GM21447 (cell line): ENCODE measurements at regions not wholly inside any gene's neighbourhood (a gene's known extent, or its start where the extent isn't known, plus 50 kb on each side); places are given as distances from the start of the nearest gene placed in this dataset.

Experiments used
- ATAC-seq: cut with Tn5 transposase; IDR thresholded peaks from one replicate; pipeline ENCODE4 v1.9.1; 2021; ENCODE audit not compliant: unreplicated experiment

DNA sequence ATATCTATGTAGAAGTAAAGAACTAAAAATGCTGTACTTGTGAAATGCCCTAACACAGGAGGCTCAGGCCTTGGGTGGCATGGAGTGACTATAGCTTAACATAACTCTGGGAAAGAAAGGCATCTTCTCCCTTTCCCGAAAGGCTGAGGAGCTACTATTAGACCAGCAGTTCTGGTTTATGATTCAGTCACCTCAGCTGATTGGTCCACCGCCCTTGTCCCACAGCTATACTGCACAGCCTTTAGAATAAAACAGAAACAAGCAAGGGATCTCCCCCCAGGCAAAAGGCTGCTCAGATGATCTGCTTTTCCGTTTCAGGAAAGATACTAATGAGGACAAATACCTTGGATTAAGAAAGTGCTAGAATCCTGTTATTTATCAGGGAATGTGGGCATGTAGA lies 171.3 kb downstream of the SNCA start:
- ATAC-seq, result no peak

DNA sequence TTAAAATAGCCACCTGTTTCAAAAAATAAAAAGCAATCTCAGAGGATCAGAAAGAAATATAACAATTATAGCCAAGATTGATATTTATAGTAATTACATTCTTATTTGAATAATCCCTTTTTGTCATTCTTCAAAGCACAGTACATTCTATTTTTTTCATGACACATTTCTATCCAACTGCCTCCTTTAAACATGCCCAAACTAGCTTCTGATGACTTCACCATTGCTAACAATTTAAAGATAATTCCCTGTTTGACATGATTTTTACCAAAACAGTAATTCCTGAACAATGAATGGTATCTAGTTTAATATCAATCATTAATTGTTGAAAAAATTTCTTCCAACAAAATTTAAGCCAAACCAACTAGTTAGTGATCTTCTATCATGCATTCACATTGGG lies 172.4 kb downstream of the SNCA start:
- ATAC-seq, result no peak

DNA sequence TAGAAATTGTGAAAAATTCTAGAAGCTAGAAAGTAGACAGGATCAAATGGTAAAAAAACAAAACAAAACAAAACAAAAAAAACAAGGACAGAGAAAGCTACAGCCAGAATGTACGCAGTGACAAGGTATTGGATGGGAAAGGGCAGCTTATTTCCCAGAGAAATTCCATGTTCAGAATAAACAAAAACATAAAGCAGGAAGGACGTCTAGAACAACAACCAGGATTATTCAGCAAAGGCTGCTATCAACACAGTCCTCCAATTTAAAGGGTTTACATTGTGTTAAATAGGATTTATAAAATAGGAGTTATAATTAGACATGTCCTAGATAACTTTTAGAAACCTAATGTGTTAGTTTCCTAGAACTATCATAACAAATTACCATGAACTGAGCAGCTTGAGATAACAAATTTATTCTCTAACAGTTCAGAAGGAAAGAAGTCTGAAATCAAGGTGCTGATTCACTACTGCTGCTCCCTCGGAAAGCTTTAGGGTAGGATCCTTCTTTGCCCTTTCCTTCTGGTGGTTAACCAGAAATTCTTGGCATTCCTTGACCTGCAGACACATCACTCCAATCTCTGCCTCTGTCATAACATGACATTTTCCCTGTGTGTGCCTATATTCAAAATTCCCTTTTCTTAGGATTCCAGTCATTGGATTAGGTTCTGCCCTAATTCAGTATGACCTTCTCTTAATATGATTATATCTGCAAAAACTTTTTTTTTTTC lies 175.6 kb downstream of the SNCA start:
- no peak for ATAC-seq

DNA sequence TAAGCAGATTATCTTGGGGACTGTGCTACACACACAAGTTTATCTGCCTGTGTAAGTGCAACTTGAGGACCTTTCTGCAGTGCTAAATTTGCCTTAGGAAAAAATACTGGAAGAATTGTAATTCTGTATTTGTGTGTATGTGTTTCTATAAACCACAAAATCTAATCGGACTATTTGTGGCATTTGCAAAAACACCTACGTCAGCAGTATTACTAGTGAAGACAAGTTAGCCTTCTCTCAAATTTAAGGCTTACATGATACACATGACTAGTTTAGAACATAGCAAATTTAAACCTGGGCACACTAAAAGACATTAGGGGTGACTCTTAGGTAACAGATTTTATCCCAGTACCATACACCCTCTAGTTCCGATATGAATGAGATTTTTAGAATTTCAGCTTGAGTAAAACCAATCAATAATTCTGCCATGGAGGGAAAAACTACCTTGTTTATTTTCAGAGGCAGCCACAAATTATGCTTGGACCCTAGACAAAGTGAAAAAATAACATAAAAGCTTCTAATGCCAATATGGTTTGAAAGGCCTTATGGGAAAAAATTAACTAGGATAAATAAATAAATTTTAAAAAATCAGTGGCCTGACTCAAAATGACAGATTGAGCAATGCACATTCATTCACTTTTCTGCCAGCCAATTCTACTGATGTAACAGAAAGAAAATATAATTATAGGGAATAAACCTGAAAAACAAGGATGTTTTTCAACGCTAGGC lies 176.4 kb downstream of the SNCA start:
- no peak for ATAC-seq

DNA sequence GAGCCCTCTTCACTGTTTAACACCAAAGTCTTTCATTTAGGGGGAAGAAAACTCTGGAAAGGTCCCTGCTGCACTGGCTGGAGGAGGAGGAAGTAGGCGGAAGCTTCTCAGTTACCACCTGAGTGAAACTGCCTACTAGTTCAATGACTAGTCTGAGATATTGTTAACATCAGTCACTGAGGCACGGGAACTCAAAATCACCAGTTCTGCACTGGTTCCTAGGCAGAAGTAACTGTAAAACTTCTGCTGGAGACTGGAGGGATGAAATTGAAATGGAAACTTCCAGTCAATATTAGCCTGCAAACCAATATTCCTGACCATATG lies 178.3 kb downstream of the SNCA start:
- peak; percentile 87 for ATAC-seq

DNA sequence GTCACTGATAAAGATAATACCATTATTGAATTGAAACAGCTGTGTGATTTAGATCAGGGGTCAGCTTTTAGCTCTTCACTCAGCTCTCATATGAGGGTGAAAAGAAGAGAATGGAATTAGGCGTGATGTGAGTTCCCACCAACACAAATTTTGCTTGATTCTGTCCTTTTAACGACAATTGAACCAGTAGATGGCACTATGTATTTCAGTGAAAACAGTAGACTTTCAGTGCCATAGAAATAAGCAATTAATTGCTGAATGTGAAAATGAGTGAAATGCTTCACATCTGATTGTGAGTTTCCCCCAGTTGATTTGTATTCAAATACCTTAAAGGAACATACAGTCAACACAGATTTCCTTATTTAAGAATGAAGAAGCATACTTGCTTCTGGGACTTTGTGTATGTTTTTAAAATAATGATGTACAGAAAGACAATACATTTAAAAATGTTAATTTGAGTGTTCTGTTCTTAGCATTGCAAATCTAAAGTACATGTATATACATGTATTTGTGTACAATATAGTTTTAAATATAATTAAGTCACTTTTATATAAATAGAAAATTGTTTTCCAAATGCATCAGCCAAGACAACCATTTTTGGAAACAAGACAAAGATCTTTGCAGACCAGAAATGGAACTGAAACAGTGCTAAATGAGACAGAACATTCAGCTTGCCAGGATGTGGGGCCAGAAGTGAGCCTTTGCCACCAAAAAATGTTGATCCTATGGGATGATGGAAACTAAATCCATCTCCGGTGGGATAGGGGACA lies 178.8 kb downstream of the SNCA start:
- peak; percentile 82 for ATAC-seq

DNA sequence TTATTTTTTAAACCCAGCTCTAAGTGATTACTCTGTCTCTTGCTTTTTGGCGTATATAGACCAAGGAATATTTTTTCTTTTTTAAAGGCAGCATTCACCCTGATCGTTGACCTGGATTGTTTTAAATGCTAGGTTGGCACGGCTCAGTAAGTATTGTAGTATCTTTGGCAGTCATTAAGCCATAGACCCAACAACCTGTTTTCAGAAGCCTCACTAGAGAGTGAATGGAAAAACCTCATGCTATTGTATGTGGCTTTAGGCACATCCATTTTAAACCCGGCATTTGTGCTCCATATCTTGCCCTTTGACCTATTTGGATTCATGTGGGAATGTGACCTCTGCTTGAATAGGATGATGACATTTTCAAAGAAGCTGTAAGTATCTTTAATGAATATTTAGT lies 183.9 kb downstream of the SNCA start:
- ATAC-seq, result no peak

DNA sequence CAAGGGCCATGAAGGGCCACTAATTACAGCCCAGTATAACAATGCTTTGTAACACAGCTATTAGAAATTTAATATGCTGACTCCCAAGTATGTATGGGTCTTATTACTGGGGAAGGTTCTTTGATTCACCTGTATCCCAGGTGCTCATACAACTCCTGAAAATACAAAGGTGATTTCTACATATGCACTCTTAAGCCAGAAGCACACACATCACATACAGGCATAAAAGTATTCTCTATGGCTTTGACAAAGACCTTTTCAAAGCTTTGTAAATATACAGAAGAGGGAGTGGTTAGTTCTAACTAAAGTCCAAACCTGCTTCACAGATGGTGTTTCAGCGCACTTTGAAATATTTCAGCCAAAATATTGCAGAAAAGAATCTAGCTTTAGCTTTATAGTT lies 191.5 kb downstream of the SNCA start:
- ATAC-seq, result no peak

DNA sequence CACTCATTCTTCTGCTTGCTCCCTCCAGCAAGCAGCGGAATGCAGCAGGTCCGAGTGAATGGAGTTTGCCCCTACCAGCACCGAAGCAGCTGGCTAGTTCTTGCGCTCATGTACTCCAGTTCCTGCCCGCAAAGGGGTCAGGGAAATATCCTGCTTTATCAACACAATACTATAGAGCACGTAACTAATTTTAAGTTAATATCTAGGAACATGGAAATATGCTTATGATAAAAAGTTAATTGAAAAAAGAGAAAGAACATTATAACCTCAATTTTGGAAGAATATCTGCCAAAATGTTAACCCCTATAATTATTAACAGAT lies 195.6 kb downstream of the SNCA start:
- ATAC-seq, result no peak

DNA sequence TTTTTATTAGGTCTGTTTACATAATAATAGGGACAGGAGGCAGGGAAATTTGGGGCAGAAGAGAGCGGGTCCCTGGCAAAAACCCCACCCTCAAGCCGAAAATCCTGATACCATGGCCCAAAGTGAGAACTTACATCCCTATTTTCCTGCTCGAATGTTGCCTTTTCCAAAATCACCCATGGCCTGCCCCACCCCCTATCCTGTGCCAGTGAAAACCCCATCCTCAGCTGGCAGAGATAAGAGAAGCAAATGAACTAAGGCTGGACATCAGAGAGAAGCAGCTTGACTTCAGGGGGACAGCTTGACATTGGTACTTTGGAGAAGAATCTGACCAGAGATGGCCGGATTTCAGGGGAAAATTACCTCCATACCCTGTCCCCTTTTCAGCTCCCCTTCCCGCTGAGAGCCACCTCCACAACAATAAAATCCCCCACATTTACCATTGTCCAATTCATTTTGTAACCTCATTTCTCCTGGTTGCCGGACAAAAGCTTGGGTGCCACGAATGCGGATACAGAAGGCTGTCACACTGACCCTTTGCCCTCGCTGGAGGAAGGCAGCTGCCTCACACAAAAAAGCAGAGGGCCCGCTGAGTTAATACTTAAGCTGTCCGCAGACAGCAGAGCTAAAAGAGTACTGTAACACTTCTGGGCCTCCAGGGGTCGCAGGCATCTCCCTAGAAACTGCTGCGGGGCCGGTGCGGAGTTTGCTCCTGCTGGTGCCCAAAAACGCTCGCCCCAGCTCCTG lies 196.2 kb downstream of the SNCA start:
- ATAC-seq, result no peak

DNA sequence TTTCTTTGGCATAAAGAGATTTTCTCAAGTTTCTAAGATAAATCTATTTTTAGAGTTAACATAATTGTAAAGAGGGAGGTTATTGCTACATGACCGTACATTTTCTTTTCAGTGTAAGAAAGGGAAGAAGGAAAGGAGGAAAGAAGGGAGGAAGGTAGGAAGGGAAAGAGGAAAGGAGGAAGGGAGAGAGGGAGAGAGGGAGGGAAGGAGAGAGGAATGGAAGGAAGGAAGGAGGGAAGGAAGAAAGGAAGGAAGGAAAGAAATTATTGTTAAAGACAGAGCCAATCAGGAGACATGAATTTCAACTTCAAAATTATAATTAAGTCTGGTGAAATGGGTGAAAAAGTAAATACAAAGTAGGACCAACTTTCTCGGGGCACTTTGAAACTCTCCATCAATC lies 197.6 kb downstream of the SNCA start:
- no peak for ATAC-seq

DNA sequence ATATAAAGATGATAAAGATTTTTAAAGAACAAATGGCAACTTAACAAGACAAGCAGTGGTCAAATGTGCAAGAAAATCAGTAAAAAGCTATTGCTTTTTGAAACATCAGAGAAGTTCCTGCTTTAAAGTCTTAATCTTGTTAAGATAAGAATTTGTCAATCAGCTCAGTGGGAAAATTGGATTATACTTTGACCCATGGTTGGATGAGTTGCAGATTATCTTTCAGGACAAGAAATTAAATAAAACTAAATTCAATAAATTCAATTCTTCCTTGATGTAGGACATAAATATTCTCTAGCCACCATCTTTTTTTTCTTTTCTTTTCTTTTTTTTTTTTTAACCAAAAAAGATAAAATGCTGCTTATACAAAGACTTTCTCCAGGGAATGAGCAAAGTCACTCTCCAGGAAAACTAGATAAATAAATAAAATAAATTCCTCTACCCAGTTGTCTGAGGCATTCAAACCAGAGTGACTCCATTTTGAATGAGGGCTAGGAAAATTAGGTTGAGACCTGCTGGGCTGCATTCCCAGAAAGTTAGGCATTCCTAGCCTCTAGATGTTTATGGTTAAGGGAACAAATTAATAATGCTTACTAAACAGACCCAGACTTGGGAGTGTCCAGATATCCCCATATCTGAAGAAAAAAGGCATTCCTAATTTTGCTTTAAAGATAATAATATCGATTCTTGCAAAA lies 211.2 kb downstream of the SNCA start:
- no peak for ATAC-seq

DNA sequence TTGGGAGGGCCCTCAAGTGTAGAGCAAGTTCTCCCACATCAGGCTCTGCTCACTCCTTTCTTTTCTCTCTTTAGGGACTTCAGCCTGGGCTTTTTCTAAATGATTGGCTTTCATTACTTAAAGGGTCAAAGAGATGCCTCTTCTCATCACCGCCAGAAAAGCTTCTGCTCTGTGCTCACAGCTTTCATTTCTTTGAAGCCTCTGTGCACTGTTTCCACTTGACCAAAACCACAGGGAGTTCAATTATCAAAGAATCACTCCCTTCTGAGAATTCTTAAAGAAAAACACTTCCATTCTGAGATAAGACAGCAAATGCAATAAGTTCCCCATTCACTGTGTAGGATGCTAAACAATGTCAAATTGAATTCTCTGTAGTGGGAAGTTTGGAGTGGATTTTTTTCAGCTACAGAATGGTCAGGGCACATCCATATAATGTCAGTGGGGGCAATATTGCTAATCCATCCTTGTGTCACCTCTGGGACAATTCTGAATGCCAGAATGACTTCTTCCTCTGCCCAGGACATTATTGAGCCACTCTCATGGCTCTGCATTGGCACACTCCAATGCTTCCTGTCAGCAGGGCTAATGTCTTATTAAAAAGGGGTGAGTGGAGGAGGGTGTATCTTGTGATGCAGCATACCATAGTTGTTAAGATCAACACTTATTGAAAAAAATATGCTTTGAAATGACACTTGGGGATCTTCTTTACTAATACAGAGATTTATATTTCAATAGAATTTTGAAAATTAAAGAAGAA lies 217.6 kb downstream of the SNCA start:
- ATAC-seq, result no peak

DNA sequence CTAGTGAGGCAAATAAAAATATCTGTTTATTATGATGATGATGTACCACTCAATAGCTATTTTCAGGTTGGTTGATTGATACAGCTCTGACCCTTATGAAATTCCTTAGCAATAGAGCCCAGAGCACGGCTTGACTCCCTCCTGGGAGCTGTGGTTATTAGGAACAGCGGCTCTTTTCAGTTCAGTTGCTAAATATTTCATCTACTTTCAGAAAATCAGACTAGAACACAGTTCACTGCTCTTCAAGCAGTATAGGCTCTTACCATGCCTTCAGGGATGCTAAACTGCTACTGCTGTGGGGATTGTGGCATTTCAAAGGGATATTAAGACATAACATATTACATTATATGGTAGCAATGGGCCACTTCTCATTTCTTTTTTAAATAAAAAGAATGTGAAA lies 218.8 kb downstream of the SNCA start:
- no peak for ATAC-seq

DNA sequence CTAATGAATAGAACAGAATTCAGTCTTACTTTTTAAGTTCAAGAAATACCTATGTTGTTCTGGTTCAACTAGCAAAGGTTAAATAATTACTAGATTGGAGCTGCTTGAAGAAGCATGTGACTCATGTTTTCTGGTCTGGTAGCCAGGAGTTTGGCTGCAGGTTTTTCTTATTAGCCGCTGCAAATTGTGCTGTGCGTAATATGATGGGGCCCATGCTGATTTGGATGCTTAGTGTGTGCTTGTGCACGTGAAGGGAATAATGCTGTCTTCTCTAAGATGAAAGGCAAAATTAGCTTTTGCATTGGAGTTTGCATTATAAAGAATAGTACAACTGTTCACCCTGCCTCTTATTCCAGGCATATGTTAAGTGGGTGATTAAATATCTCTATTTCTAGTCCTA lies 219.6 kb downstream of the SNCA start:
- ATAC-seq, result no peak

DNA sequence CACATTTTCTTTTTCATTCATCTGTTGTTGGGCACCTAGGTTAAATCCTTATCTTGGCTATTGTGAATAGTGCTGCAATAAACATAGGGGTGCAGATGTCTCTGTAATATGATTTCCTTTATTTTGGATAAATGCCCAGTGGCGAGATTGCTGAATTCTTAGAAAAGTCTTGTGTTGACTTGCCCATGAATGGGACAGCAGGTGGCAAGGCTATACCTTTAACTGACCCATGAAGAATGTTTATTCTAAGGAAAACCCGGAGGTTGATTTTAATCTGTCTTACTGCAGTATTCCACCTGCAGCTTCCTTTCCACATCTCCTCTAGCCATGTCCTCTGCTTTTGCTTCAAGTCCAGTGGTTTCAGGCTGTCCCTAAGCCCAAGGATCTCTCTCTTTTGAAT lies 220.6 kb downstream of the SNCA start:
- no peak for ATAC-seq

DNA sequence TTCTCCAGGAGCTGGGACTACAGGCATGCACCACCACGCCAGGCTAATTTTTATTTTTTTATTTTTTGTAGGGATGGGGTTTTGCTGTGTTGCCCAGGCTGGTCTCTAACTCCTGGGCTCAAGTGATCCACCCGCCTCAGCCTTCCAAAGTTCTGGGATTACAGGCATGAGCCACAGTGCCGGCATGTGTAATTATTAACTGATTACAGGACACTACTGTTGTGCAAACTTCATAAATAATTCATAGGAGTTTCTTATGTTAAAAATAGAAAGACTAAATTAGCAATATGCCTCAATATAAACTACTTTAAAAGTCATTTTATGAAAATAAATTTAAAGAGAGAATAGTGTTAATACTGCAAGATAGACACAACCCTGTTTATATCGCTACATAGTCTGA lies 221.9 kb downstream of the SNCA start:
- no peak for ATAC-seq

DNA sequence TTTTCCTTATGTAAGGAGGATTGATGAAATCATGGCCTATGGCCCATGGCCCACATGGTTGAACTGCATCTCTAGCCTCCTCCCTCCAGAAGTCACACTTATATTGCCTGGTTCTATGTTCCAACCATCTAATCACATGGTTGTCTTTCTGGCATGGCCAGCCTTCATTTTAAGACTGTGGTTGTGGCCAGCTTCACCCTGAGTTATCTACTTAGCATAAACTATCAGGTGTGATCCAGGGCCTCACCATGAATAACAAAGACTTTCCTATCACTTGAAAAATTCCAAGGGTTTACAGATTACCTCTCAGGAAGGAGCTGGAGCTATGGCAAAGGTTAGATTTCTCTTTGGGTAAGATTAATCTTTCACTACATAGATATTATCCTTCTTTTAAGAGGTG lies 222.8 kb downstream of the SNCA start:
- ATAC-seq, result no peak

DNA sequence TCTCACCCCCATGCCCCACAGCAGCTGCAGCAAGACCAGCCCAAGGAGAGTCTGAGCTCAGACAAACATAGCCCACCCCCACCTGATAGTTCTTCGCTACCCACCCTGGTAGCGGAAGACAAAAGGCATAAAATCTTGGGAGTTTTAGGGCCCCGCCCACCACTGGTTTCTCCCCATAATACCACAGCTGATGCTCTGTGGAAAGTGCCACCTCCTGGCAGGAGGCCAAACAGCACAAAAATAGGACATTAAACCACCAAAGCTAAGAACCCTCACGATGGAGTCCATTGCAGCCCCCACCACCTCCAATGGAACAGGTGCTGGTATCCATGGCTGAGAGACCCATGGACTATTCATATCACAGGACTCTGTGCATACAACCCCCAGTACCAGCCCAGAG lies 226.7 kb downstream of the SNCA start:
- ATAC-seq, result no peak

DNA sequence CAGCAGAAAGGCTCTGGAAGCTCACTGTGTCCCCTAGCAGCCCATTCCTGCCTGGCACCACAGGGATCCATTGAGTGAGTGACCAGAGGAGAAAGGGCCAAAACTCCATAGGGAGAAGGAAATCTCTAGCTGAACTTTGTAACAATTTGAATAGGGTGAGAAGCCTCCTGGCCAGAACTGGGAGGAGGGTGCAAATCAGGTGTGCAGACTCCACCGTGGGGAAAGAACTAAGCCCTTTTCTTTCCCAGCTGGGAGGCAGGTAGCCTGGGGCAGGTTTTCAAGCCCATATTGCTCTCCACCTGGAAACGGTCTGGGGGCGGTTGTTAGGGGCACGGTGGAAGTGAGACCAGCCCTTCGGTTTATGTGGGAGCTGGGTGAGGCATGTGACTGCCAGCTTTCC lies 227.2 kb downstream of the SNCA start:
- ATAC-seq, result no peak
